GM19467 (cell line): ENCODE measurements at regions not wholly inside any gene's neighbourhood (a gene's known extent, or its start where the extent isn't known, plus 50 kb on each side); places are given as distances from the start of the nearest gene placed in this dataset.
"Not testable (repeated sequence)": the region's sequence is repeated elsewhere in the genome, so short reads cannot be mapped to it uniquely, and the experiment has no call there.

Source experiments
- ATAC-seq: cut with Tn5 transposase; IDR thresholded peaks from one replicate; pipeline ENCODE4 v1.9.1; 2021; ENCODE audit warnings: mild to moderate bottlenecking, moderate library complexity; ENCODE audit not compliant: unreplicated experiment

- no peak for ATAC-seq
Observed at GRCh38 chr12:128078301-128078971, 188.5 kb upstream of the TMEM132C start.

- ATAC-seq: no peak
Observed at GRCh38 chr12:128079446-128079845, 187.5 kb upstream of the TMEM132C start.

- no peak for ATAC-seq
Observed at GRCh38 chr12:128083132-128083729, 183.7 kb upstream of the TMEM132C start.

GRCh38 chr12:128088926-128089325 is 178.0 kb upstream of the TMEM132C start:
- no peak for ATAC-seq

- no peak for ATAC-seq
Observed at GRCh38 chr12:128089961-128090360, 177.0 kb upstream of the TMEM132C start.

- no peak for ATAC-seq
Observed at GRCh38 chr12:128091101-128091720, 175.8 kb upstream of the TMEM132C start.

- no peak for ATAC-seq
Observed at GRCh38 chr12:128091951-128092382, 175.0 kb upstream of the TMEM132C start.

- ATAC-seq: no peak
Observed at GRCh38 chr12:128098730-128099129, 168.2 kb upstream of the TMEM132C start.

GRCh38 chr12:128103152-128103551 is 163.8 kb upstream of the TMEM132C start:
- ATAC-seq: no peak

- ATAC-seq: no peak
Observed at GRCh38 chr12:128109236-128109635, 157.7 kb upstream of the TMEM132C start.

GRCh38 chr12:128109636-128110035 is 157.3 kb upstream of the TMEM132C start:
- ATAC-seq: no peak

- no peak for ATAC-seq
Observed at GRCh38 chr12:128111333-128111732, 155.6 kb upstream of the TMEM132C start.

GRCh38 chr12:128111951-128112350 is 155.0 kb upstream of the TMEM132C start:
- no peak for ATAC-seq

- ATAC-seq: not testable (repeated sequence)
Observed at GRCh38 chr12:128113250-128113649, 153.7 kb upstream of the TMEM132C start.

- ATAC-seq: no peak
Observed at GRCh38 chr12:128114485-128114884, 152.5 kb upstream of the TMEM132C start.

GRCh38 chr12:128116537-128116936 is 150.4 kb upstream of the TMEM132C start:
- no peak for ATAC-seq

GRCh38 chr12:128120035-128120434 is 146.9 kb upstream of the TMEM132C start:
- ATAC-seq: no peak

GRCh38 chr12:128121424-128121823 is 145.5 kb upstream of the TMEM132C start:
- no peak for ATAC-seq

GRCh38 chr12:128123096-128123495 is 143.9 kb upstream of the TMEM132C start:
- no peak for ATAC-seq

GRCh38 chr12:128131955-128132354 is 135.0 kb upstream of the TMEM132C start:
- ATAC-seq: no peak

GRCh38 chr12:128133321-128134073 is 133.5 kb upstream of the TMEM132C start:
- ATAC-seq: no peak

- ATAC-seq: no peak
Observed at GRCh38 chr12:128137140-128137539, 129.8 kb upstream of the TMEM132C start.
